DMS53 (cell line): ENCODE measurements at regions not wholly inside any gene's neighbourhood (a gene's known extent, or its start where the extent isn't known, plus 50 kb on each side); places are given as distances from the start of the nearest gene placed in this dataset.
"Not testable (repeated sequence)": the region's sequence is repeated elsewhere in the genome, so short reads cannot be mapped to it uniquely, and the experiment has no call there.

Source experiments
- DNase-seq: peaks from one replicate; lab custom pipeline; 2025; lab: John Stamatoyannopoulos, UW

DNA sequence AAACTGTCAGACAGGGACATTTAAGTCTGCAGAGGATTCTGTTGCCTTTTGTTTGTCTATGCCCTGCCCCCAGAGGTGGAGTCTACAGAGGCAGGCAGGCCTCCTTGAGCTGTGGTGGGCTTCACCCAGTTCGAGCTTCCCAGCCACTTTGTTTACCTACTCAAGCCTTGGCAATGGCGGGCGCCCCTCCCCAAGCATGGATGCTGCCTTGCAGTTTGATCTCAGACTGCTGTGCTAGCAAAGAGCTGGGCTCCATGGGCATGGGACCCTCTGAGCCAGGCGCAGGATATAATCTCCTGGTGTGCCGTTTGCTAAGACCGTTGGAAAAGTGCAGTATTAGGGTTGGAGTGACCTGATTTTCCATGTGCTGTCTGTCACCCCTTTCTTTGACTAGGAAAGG lies 734.9 kb downstream of the TENT5A start:
- not testable (repeated sequence) for DNase-seq

DNA sequence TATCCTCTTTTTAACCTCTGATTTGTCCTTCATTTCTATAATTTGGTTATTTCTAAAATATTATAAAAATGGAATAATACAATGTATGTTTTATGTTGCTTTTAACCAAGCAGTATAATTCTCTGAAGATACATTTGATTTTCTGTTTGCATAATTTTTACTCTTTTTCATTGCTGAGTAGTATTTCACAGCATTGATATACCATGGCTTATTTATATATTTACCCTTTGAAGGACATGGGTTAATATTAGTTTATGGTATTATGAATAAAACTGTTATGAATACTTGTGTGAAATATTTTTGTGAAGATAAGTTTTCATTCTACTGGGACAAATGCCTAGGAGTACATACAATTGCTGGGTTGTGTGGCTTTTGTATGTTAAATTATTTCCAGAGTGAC lies 748.6 kb downstream of the TENT5A start:
- no peak for DNase-seq

DNA sequence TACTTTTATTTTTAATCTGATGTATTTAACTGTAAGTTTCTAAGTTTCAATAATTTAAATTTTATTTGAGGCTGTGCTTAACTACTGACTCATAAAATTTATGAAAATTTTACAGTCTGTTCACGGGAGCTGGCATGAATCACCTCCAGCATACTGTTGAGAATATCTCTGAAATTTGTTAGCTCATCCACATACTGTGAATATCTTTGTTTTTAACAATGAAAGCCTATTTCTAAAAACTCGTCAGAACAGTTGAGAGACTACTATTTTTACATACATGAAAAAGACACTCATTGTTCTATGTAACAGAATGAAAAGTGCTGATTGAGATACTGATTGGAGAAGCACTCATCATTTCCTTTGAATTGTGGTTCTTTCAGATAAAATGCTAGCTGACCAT lies 749.3 kb downstream of the TENT5A start:
- DNase-seq: no peak

DNA sequence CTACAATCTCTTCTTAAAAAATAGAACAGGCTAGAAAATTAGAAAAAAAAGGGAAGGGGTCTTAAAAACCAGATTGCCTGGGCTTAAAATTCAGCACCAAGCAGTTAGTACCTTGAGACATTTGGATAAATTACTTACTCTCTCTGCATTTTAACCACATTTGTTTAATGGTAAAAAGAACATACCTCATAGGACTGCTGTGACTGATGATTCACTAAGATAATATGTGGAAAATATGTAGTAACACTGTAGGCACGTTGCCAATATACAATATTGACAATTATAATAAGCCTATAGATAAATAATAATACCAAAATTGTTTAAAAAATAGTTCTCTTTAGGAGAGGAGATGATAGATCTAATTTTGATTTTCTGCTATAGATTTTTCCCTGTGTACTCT lies 750.4 kb downstream of the TENT5A start:
- no peak for DNase-seq

DNA sequence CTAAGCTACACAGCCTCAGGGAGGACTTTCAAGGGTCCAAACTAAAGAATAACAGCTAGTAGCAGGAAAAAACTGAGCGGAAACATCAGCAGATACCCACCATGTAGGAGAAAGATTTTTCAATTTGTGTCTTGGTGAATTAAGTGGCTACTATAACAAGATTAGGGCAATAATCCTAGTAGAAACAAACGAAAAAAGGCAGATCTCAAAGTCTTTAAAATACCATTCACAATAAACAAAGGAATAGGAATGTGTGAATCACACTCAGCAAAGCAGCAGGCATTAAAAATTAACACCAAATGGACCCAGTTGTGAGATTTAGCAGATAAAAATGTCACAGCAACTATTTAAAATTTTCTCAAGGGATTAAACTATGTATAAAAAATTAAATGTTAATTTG lies 761.2 kb downstream of the TENT5A start:
- DNase-seq: no peak

DNA sequence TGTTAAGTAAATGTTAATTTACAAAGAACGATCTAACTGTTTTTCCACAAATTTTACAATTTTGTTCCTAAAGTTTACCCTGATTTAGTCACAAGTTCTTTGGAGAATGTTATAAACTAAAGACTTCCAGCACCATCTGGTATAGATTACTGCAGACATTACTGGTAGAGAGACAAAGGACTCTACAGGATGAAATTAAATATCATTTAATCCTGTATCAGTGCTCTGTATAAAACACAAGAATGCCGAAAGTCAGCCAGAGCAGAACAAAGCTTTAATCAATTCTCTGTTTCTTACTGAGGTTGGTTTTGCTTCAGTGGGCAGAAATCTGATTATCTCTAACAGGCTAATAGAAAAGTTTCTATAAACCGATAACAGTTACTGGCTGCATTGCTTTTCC lies 763.6 kb downstream of the TENT5A start:
- DNase-seq: no peak

DNA sequence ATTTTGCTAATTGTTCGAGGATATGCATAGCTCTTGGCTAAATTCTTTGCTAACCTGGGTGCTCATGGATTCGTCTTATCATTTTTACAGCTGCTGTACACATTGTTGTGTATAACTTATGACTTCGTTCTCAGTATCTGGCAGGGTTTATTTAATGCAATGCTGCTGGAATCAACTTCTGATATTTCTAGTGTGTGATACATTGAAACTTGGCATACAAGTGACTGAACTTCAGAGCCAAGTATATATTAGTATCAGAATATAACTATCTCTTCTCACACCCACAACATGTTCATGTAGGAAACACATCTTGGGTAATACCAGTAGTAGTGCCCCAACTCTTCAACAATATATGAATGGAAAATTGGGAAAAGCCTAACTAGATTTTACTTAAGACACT lies 764.2 kb downstream of the TENT5A start:
- DNase-seq: no peak

DNA sequence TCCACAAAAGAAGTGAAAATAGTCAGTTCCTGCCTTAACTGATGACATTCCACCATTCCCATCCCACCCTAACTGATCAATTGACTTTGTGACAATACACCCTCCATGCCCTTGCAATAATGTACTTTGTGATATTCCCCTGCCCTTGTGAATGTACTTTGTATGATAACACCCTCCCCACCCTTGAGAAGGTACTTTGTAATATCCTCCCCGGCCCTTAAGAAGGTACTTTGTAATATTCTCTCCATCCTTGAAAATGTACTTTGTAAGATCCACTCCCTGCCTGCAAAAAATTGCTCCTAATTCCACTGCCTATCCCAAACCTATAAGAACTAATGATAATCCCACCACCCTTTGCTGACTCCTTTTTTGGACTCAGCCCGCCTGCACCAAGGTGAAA lies 771.3 kb downstream of the TENT5A start:
- not testable (repeated sequence) for DNase-seq

DNA sequence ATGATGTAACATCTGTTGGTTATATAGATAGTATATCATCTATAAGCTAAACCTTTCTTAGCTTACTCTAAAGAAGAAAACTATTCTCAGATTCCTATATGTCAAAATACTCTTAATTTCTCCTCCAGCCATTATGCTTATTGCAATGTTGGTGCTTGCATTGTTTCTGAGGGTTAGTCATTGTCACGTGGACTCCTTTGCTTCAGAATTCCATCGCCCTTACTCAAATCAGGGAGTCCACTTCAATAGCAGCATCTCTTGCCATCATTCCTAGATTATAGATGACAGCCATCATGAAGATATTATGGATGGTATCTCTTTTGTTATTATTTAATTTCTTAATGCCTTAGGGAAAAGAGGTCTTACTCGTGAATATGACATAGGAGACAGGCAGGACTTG lies 776.1 kb downstream of the TENT5A start:
- DNase-seq: no peak

DNA sequence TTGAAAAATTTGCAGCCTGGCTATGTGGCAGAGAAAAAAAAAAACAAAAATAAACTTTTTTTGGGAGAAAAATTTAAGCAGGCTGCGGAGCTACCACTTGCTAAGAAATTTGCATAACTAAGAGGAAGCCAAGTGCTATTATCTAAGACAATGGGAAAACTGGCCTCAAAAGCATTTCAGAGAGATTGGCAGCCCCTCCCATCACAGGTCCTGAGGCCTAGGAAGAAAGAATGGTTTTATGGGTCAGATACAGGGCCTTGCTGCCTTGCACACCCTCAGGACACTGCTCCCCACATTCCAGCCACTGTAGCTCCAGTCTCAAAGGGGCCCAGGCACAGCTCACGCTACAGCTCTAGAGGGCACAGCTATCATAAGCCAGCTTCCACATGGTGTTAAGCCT lies 777.9 kb downstream of the TENT5A start:
- no peak for DNase-seq

DNA sequence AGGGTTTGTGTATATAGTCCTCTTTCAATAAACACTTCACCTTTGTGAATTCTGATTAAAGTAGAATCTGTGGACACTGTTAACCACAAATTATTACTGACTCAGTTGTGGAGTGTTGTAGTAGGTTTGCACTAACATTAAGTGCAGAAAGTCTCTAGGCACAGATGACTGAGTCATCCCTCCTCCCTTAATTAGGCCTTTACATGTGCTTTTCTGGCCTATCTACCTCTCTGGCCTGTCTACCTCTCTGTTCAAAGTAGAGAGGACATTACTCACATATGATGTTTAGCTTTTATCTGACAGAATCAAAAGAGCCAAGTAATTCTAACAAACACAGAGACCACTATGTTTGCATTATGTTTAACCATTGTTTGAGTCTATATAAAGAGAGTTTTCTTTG lies 783.0 kb downstream of the TENT5A start:
- peak; percentile 52 for DNase-seq

DNA sequence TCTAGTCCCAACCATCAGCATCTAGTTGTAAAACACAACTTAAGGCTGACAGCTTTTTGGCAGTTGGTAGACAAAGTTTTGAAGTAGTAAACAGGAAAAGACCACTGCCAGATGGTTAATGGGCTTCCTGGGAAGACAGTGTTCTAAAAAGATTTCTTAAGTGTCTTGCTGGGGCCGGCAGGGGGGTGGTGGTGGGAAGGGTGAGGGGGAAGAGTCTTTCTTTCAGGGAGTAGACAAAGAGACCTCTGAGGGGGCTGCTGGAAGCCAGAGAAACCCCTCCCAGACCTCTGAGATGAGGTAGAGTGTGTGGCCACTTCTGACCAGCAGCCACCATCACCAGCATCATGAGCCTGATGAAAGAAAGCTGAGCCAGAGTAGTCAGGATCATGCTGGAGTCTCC lies 784.9 kb downstream of the TENT5A start:
- DNase-seq: no peak

DNA sequence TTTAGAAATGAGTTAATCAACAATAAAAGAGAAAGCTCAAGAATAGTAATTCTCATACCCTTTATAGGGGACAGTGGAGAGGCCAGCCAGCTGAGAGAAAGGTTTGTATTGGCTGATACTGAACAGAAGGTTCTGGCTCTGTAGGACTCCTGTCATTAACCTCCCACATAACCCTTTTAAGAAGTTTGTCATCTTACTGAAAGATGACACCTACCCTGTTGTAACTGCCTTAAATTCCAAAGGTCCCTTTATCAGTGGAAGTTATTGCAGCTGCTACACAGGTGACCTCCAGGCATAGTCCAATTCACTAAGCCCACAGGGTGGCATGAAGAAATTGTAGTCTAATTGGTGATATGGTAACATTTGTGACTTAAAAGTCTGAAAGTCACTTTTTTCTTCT lies 790.1 kb downstream of the TENT5A start:
- DNase-seq: no peak

DNA sequence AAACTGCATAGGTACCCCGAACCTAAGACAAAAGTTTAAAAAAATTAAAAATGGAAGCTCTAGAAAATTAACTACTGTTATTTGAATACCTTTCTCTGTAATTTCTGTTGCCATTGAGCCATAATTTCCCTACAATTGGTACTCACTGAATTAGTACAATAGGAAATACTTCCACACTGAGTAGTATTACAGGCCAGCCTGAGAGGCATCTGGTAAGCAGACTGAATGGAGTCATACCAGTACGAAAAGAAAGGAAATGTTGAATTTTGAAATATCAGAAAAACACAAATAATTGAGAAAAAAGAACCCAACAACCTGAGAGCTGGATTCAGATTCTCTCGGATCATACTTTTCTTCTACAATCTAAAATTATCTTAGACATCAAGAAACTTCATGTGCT lies 791.3 kb downstream of the TENT5A start:
- DNase-seq: no peak

DNA sequence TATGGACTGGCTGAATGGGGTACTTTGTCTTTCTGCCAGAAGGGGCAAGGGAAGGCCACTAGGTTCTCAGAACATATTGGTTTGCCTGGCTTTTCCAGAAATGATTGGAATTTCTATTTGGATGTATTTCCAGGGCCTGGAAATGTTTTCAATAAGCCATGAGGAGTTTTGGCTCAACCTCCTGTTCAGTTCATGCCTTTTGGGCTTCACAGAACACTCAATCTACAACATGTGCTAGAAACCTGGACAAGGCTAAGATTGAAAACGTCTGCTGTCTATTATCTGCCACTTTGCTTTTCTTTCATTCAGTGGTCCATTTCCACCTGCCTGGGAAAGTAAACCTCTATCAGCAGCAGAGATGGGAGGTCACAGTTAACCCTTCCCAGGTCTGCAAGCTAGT lies 793.4 kb downstream of the TENT5A start:
- no peak for DNase-seq

DNA sequence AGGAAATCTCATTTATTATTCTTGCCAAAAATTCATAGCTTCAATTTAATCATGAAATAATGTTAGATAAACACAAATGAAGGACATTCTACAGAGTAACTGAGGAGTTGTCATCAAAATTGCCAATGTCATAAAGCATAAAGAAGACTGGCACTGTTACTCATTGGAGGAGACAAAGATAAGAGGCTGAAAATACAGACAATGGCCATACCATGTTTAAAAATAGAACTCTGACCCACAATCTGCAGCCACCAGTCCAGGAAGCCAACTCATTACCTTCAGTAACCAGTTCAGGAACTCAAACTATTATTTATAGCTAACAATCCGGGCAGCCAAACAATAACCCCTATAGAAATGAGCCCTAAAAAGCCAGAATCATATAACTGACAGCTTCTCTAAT lies 795.6 kb downstream of the TENT5A start:
- DNase-seq: no peak

DNA sequence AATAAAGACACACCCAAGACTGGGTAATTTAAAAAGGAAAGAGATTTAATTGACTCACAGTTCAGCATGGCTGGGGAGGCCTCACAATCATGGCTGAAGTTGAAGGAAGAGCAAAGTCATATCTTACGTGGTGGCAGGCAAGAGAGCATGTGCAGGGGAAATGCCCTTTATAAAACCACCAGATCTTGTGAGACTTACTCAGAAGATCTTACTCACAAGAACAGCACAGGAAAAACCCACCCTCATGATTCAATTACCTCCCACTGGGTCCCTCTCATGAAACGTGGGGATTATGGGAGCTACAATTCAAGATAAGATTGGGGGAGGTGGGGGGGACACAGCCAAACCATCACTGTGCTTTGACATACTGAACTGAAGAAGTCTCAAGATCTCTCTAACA lies 800.0 kb downstream of the TENT5A start:
- DNase-seq: not testable (repeated sequence)

DNA sequence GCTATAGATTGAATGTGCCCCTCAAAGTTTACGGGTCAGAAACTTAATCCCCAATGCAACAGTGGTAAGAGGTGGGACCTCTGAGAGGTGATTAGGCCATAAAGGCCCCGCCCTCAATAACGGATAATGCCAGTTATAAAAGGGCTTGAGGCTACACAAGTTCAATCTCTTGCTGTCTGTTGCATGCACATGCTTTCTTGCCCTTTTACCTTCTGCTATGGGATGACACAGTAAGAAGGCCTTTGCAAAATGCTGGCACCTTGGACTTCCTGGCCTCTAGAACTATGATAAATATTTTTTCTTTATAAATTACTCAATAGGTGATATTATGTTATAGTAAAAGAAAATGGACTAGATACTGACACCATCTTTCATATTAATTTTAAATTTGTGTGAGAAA lies 806.1 kb downstream of the TENT5A start:
- no peak for DNase-seq

DNA sequence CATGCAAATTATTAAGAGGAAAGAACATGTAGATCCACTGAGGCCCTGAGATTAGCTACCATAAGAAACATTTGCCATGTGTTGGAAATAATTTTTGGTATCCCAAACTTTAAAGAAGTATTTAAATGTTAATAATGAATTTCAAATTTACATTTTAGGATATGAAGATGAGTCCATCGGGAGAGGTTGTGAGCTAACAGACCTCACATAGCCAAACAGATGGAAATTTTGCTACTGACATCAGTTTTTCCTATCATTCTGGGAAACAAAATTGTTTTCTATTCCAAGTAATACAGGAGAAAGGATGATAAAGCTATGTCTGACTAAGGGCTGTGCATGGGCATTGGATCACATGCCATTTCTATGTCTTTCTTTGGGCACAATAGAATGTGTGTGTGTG lies 809.6 kb downstream of the TENT5A start:
- no peak for DNase-seq

DNA sequence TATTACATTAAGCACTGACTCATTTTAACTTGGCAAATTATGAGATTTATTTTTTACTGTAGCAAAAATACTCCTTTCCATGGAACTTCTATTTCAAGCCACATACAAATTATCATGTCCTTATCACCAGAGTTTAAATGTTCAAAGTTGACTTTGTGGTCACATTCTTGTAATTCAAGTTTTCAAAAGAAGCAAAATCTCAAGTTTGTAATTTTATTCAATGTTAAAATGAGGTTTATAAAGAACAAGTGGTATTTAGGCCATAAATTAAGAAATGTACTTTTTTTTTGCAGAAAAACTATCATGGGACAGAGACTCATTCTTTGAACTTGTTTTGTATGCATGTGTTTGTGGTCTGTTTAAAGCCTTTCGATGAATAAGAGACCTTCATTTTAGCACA lies 811.5 kb downstream of the TENT5A start:
- DNase-seq: no peak

DNA sequence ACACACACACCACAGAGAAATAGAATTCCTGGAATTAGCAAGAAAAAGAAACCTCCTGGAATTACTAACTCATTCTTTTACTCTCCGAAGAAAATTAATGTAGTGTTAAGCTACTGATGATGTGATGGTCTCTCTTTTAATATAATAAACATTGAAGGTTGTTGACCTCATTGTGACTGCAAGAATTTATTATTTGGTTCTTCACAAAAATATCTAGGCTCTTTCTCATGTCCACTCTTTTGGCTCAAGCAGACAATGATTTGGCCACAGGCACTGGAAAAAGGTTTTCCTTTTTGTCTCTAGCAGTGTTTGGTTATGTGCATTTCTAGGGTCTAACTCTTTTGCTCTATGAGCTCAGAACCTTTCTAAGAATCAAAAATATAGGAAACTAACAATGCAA lies 811.9 kb downstream of the TENT5A start:
- no peak for DNase-seq

DNA sequence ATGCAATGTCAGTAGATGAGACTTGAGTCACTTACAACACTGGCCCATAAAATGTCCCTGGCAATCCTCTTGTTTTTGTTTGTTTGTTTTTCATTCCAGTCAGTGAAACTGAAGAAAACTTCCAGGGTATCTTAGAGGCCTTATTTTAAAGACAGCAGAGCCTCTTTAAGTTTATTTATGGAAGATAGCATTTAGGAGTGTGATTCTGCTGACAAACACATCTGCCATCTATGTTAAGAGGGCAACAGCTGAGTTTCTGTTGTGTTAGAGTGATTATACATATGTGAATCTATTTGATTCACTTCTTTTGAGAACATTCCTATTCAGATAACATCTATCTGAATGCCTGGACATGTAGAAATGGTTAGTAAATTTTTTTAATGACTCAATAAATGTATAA lies 812.6 kb downstream of the TENT5A start:
- DNase-seq: no peak

DNA sequence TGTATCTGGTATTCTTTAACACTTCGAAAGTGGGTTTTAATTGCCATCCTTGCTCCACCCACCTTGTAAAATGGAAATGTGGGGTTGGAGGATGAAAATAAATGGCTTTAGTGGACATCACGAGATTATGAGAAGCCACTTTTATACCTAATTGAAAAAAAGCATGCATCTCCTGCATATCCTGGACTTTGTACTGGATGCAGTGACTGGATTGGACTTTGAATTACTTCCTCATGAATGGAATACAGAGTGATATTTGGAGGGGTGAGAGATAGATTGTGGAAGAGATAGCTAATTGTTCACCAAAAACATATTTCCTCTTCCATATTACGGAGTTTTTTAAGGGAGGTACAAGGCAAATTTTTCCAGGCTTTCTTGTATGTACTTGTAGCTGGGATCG lies 813.0 kb downstream of the TENT5A start:
- no peak for DNase-seq

DNA sequence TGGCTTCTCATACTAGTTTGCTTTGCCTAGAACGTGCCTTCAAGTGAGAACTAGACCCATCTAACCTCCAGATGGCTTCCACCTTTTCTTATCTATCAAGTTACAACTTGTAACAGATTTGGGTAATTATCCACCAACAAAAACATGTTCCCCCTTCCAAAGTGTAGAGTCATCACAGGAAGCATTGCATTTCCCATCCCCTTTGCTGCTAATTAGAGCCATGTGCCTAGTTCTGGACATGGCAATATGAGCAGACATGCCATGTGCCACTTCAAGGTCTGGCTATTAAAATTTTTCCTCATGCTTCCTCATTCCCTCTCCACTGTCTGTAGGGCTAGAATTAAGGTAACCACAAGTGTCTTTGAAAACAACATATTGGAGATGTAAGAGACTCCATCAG lies 814.4 kb downstream of the TENT5A start:
- no peak for DNase-seq

DNA sequence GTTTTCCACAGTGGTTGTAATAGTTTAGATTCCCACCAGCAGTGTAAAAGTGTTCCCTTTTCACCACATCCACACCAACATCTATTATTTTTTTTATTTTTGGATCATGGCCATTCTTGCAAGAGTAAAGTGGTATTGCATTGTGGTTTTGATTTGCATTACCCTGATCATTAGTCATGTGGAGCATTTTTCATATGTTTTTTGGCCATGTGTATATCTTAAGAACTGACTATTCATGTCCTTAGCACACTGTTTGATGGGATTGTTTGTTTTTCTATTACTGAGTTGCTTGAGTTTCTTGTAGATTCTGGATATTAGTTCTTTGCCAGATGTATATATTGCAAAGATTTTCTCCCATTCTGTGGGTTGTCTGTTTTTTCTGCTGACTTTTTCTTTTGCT lies 820.1 kb downstream of the TENT5A start:
- no peak for DNase-seq
